H1 (cell line): ENCODE measurements at regions not wholly inside any gene's neighbourhood (a gene's known extent, or its start where the extent isn't known, plus 50 kb on each side); places are given as distances from the start of the nearest gene placed in this dataset.

ENCODE experiments used
- CTCF ChIA-PET: fragments of 300-600 bp; sonication (Branson Sonifier 250); formaldehyde crosslinking; loops from one replicate; lab custom pipeline; 2021; ENCODE audit not compliant: partially characterized antibody; lab: Charles Lee
- POLR2A ChIA-PET: fragments of 300-600 bp; sonication (Branson Sonifier 250); formaldehyde crosslinking; loops from one replicate; lab custom pipeline; 2021; ENCODE audit warnings: inconsistent platforms; ENCODE audit not compliant: partially characterized antibody; lab: Charles Lee
- DNase-seq, 2 experiments: peaks; one replicate each; pipeline versions ENCODE4 v3.0.0 to v3.0.0-alpha.2; 2010 to 2022; ENCODE audit warnings: low spot score in 2 of 2, low read depth in 1 of 2, mixed read lengths in 1 of 2
- FAIRE-seq: peaks from 2 replicates; lab custom pipeline; 2011; peaks lifted over from hg19 to GRCh38; lab: Jason Lieb, UNC
- H2AFZ ChIP-seq: 2 replicates; pipeline ENCODE4 v1.8.1; 2012; ENCODE audit warnings: low read length, inconsistent platforms
- H2AK5ac ChIP-seq: 2 replicates; pipeline ENCODE4 v1.6.1; 2013; ENCODE audit warnings: low read depth, low read length
- H2BK120ac ChIP-seq: replicated peaks from 2 replicates; pipeline ENCODE3; 2013; ENCODE audit warnings: low read depth, low read length, inconsistent platforms
- H2BK12ac ChIP-seq: 2 replicates; pipeline ENCODE4 v1.6.1; 2013; ENCODE audit warnings: low read depth, low read length
- H2BK15ac ChIP-seq: 2 replicates; pipeline ENCODE4 v1.6.1; 2013; ENCODE audit warnings: low read length
- H2BK20ac ChIP-seq: 2 replicates; pipeline ENCODE4 v1.6.1; 2013; ENCODE audit warnings: low read length
- H2BK5ac ChIP-seq: 2 replicates; pipeline ENCODE4 v1.6.1; 2013; ENCODE audit warnings: low read depth, low read length
- H3K14ac ChIP-seq: 2 replicates; pipeline ENCODE4 v1.6.1; 2013; ENCODE audit warnings: inconsistent platforms; ENCODE audit not compliant: insufficient read length
- H3K18ac ChIP-seq: 2 replicates; pipeline ENCODE4 v1.6.1; 2013; ENCODE audit warnings: low read length; ENCODE audit errors: extremely low read depth
- H3K23ac ChIP-seq: 2 replicates; pipeline ENCODE4 v1.6.1; 2013; ENCODE audit warnings: inconsistent platforms; ENCODE audit not compliant: insufficient read length
- H3K23me2 ChIP-seq: 2 replicates; pipeline ENCODE4 v1.6.1; 2013; ENCODE audit warnings: low read depth, low read length
- H3K27ac ChIP-seq: 2 replicates; pipeline ENCODE4 v1.6.1; 2011; ENCODE audit warnings: low read depth, low read length, inconsistent platforms
- H3K27me3 ChIP-seq, 4 experiments: replicated peaks in 1 of 4; 1 replicate in 1 of 4; 2 replicates in 3 of 4; pipeline versions ENCODE4 v1.6.1 to v1.8.1; 2011 to 2013; ENCODE audit warnings: low read length in 3 of 4, mild to moderate bottlenecking in 3 of 4, inconsistent platforms in 2 of 4, mixed read lengths in 2 of 4, moderate library complexity in 1 of 4; ENCODE audit not compliant: control insufficient read depth in 3 of 4, insufficient read depth in 3 of 4; ENCODE audit errors: extremely low read depth in 1 of 4
- H3K36me3 ChIP-seq, 4 experiments: 2 replicates each; pipeline versions ENCODE4 v1.6.1 to v1.8.1; 2011 to 2013; ENCODE audit warnings: mild to moderate bottlenecking in 4 of 4, low read length in 3 of 4, moderate library complexity in 2 of 4, control low read depth in 1 of 4, inconsistent platforms in 1 of 4; ENCODE audit not compliant: insufficient read depth in 4 of 4, control insufficient read depth in 2 of 4
- H3K4ac ChIP-seq: replicated peaks from 2 replicates; pipeline ENCODE3; 2013; ENCODE audit warnings: low read length, low read depth, mixed read lengths, inconsistent platforms; ENCODE audit not compliant: insufficient read length
- H3K4me1 ChIP-seq, 4 experiments: replicated peaks in 1 of 4; 1 replicate in 1 of 4; 2 replicates in 3 of 4; pipeline versions ENCODE4 v1.6.1 to v1.8.1; 2011 to 2013; ENCODE audit warnings: low read length in 3 of 4, inconsistent platforms in 2 of 4, mixed read lengths in 1 of 4; ENCODE audit not compliant: insufficient read depth in 4 of 4, control insufficient read depth in 3 of 4
- H3K4me2 ChIP-seq, 2 experiments: 2 replicates each; pipeline versions ENCODE4 v1.6.1 to v1.8.1; 2011 to 2013; ENCODE audit warnings: low read depth in 2 of 2, low read length in 2 of 2, control low read depth in 1 of 2, inconsistent platforms in 1 of 2, mild to moderate bottlenecking in 1 of 2; ENCODE audit not compliant: insufficient read depth in 1 of 2
- H3K4me3 ChIP-seq, 4 experiments: fragments of 200-600, 300-600 bp in 1 of 4; sonication (generic), shearing (Covaris generic), sonication (Bioruptor Twin) in 1 of 4; 2 replicates each; pipeline versions ENCODE4 v1.5.1 to v1.8.1; 2011 to 2016; ENCODE audit warnings: low read length in 4 of 4, low read depth in 3 of 4, control low read depth in 2 of 4, inconsistent platforms in 2 of 4, mild to moderate bottlenecking in 2 of 4, mixed read lengths in 1 of 4, moderate library complexity in 1 of 4; ENCODE audit not compliant: insufficient read depth in 2 of 4; ENCODE audit errors: extremely low read depth in 1 of 4
- H3K56ac ChIP-seq: replicated peaks from 2 replicates; pipeline ENCODE3; 2013; ENCODE audit warnings: low read depth, mild to moderate bottlenecking, mixed read lengths, low read length, inconsistent platforms; ENCODE audit not compliant: insufficient read length
- H3K79me1 ChIP-seq: 2 replicates; pipeline ENCODE4 v1.6.1; 2013; ENCODE audit warnings: low read depth, low read length, control low read depth
- H3K79me2 ChIP-seq, 2 experiments: 2 replicates each; pipeline versions ENCODE4 v1.6.1 to v1.8.1; 2012 to 2013; ENCODE audit warnings: low read length in 2 of 2, mild to moderate bottlenecking in 2 of 2, inconsistent platforms in 1 of 2; ENCODE audit not compliant: insufficient read depth in 2 of 2, control insufficient read depth in 1 of 2
- H3K9ac ChIP-seq, 4 experiments: replicated peaks in 1 of 4; 1 replicate in 1 of 4; 2 replicates in 3 of 4; pipeline versions ENCODE4 v1.6.1 to v1.8.1; 2011 to 2013; ENCODE audit warnings: low read depth in 3 of 4, low read length in 3 of 4, control low read depth in 2 of 4, mild to moderate bottlenecking in 2 of 4, moderate library complexity in 2 of 4, inconsistent platforms in 1 of 4; ENCODE audit errors: extremely low read depth in 1 of 4
- H3K9me3 ChIP-seq, 2 experiments: 2 replicates each; pipeline versions ENCODE4 v1.6.1 to v1.8.1; 2012 to 2013; ENCODE audit warnings: mild to moderate bottlenecking in 2 of 2, moderate library complexity in 2 of 2, control low read depth in 1 of 2, inconsistent platforms in 1 of 2, low read depth in 1 of 2, low read length in 1 of 2, mixed read lengths in 1 of 2; ENCODE audit not compliant: insufficient read depth in 2 of 2
- H4K20me1 ChIP-seq, 2 experiments: replicated peaks in 1 of 2; 2 replicates each; pipeline versions ENCODE3 to v1.8.1; 2011 to 2013; ENCODE audit warnings: inconsistent platforms in 2 of 2, low read length in 2 of 2, mild to moderate bottlenecking in 1 of 2; ENCODE audit not compliant: insufficient read depth in 2 of 2, control insufficient read depth in 1 of 2
- H4K5ac ChIP-seq: 2 replicates; pipeline ENCODE4 v1.6.1; 2013; ENCODE audit warnings: low read length, low read depth, mixed read lengths, inconsistent platforms; ENCODE audit not compliant: insufficient read length
- H4K8ac ChIP-seq: 2 replicates; pipeline ENCODE4 v1.8.0; 2013; ENCODE audit warnings: mild to moderate bottlenecking, moderate library complexity, low read length, inconsistent platforms; ENCODE audit not compliant: insufficient read depth; ENCODE audit errors: extremely low read depth
- H4K91ac ChIP-seq: replicated peaks from 2 replicates; pipeline ENCODE3; 2013; ENCODE audit warnings: low read length, mixed read lengths, inconsistent platforms; ENCODE audit not compliant: insufficient read length
- CBX5 ChIP-seq: fragments of 300-800, 300-1000 bp; sonication (generic); IDR thresholded peaks from 2 replicates; pipeline ENCODE4 v1.7.1; 2016; ENCODE audit warnings: antibody characterized with exemption, low read length, low read depth
- CBX8 ChIP-seq: fragments of 300-800, 300-1000 bp; sonication (generic); IDR thresholded peaks from 2 replicates; pipeline ENCODE4 v1.7.1; 2016; ENCODE audit warnings: low read depth, low read length, borderline replicate concordance
- EP300 ChIP-seq, 2 experiments: IDR thresholded peaks; 1 replicate in 1 of 2; 2 replicates in 1 of 2; pipeline ENCODE4 v1.6.1; 2011 to 2012; ENCODE audit warnings: low read depth in 2 of 2, low read length in 2 of 2, mild to moderate bottlenecking in 2 of 2, borderline replicate concordance in 1 of 2, inconsistent platforms in 1 of 2, moderate library complexity in 1 of 2
- POU5F1 ChIP-seq: IDR thresholded peaks from 2 replicates; pipeline ENCODE4 v1.6.1; 2011; ENCODE audit warnings: low read depth, mild to moderate bottlenecking, low read length, moderate library complexity
- WGBS, 2 experiments: shearing (Covaris generic) in 1 of 2; methylation state at CpG; one replicate each; pipeline versions ENCODE4 v1.1.6 to v1.1.7; 2013 to 2015; ENCODE audit warnings: low lambda C conversion rate in 2 of 2, mixed read lengths in 2 of 2, inconsistent platforms in 1 of 2, low coverage in 1 of 2, missing lambda C conversion rate in 1 of 2; ENCODE audit not compliant: insufficient replicate concordance in 2 of 2, insufficient coverage in 1 of 2, insufficient read length in 1 of 2; ENCODE audit errors: extremely low coverage in 1 of 2, missing lambda C conversion rate in 1 of 2; 5-methylcytosine and 5-hydroxymethylcytosine counted together
- TF ChIP-seq, protein P1 (sequence below): IDR thresholded peaks from 2 replicates; pipeline ENCODE4 v1.6.1; 2012; ENCODE audit warnings: low read length, inconsistent platforms
- TF ChIP-seq, protein P2 (sequence below): IDR thresholded peaks from 2 replicates; pipeline ENCODE4 v1.6.1; 2012; ENCODE audit warnings: inconsistent platforms

DNA sequence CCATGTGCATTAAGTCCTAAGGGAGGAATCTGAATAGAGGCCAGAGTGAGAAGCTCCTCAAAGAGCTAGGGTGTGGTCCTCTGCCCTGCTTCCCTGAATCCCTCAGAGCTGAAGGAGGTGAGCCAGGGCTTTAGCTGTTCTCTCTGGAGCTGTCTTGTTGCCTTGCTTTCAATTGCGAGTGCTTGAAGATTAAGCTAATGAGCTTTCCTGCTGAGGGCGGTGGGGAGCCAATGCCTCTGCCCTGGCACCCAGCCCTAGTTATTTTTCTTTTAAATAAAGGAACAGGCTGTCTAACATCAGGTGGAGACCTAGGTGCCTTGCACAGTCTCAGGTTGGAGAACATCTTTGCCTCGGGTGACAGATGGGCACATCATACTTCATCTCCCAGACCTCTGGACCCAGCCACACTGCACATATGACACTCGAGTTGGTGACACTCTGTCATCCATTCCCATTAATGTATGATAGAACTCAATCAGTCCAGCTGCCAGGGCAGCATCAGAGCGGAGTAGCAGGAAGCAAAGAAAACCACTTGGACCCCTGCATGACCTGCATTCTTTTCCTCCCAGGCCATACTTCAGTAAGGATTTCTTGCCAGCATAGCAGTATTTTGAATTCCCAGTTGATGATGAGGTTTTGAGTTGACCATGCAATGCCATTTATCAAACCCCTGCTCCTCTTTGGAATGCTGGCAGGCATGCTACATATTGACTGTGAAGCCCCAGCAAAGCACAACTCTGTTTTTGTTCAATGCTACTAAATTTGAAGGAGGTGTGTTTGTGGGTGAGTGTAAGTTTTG lies 292.7 kb downstream of the RNF144A start:
- CTCF ChIA-PET: interaction anchor here (1.4 kb wide), 1 partner anchor 112 kb away, joined by 4 read pairs; no protein-coding TSS in a partner anchor
- H3K4me2 ChIP-seq: no peak overlapping the region
- 72% methylated on average over 5 of the region's 5 CpGs; no CpG with 5 or more reads in 1 of the 2 experiments for WGBS, 2 experiments

More for the DNA sequence above, 292.7 kb downstream of the RNF144A start:
- H4K5ac ChIP-seq: no peak overlapping the region
- no peak overlapping the region for H2BK15ac ChIP-seq
- DNase-seq (no peak), FAIRE-seq (peak; percentile 19)
- no peak overlapping the region for H4K91ac ChIP-seq
- H3K9me3 ChIP-seq: no peaks in the 10 kb centered on the region
- 0 out of 2 replicates have a peak overlapping the region, but pooled peaks have one; percentile 13 for H2BK20ac ChIP-seq
- H3K27me3 ChIP-seq: no peaks in the 10 kb centered on the region; a peak in 1 of 7 replicates
- no peaks in the 10 kb centered on the region for H3K79me2 ChIP-seq
- no peak overlapping the region for H3K56ac ChIP-seq
- no peak overlapping the region for H2BK120ac ChIP-seq
- H3K23me2 ChIP-seq: no peaks in the 10 kb centered on the region; the same call in 1 of the 2 replicates
- H3K4me1 ChIP-seq: peaks cover 0 to 6% (median 3%) of the 10 kb centered on the region in 4 experiments; a peak in 4 of 7 replicates
- H3K27ac ChIP-seq: no peak overlapping the region
- no peak overlapping the region for H2BK12ac ChIP-seq
- no peak overlapping the region for H3K9ac ChIP-seq
- POLR2A ChIA-PET: no interaction called here
- no peak overlapping the region for H3K14ac ChIP-seq
- no peak overlapping the region for H3K23ac ChIP-seq
- H2BK5ac ChIP-seq: no peak overlapping the region
- no peak overlapping the region for H4K8ac ChIP-seq
- no peaks in the 10 kb centered on the region for H4K20me1 ChIP-seq
- H2AK5ac ChIP-seq: peak overlapping the region; percentile 80; the same call in 1 of the 2 replicates
- no peak overlapping the region for H3K4ac ChIP-seq
- no peaks in the 10 kb centered on the region for H3K79me1 ChIP-seq
- no peaks in the 10 kb centered on the region for H3K36me3 ChIP-seq
- H2AFZ ChIP-seq: no peak overlapping the region
- H3K18ac ChIP-seq: no peak overlapping the region; the same call in 1 of the 2 replicates
- H3K4me3 ChIP-seq: no peak overlapping the region
- TF ChIP-seq, protein P1, sequence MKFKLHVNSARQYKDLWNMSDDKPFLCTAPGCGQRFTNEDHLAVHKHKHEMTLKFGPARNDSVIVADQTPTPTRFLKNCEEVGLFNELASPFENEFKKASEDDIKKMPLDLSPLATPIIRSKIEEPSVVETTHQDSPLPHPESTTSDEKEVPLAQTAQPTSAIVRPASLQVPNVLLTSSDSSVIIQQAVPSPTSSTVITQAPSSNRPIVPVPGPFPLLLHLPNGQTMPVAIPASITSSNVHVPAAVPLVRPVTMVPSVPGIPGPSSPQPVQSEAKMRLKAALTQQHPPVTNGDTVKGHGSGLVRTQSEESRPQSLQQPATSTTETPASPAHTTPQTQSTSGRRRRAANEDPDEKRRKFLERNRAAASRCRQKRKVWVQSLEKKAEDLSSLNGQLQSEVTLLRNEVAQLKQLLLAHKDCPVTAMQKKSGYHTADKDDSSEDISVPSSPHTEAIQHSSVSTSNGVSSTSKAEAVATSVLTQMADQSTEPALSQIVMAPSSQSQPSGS: no peak
- no peak for TF ChIP-seq CBX8
- TF ChIP-seq, protein P2, sequence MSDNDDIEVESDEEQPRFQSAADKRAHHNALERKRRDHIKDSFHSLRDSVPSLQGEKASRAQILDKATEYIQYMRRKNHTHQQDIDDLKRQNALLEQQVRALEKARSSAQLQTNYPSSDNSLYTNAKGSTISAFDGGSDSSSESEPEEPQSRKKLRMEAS: no peak
- TF ChIP-seq POU5F1: no peak
- TF ChIP-seq EP300 (IDR thresholded peaks at IDR 0.05; ENCODE audit: borderline replicate concordance in 1 of 2, low read depth in 2 of 2, low read length in 2 of 2): no peak
- no peak for TF ChIP-seq CBX5
